Erythroblast (primary cell): ENCODE measurements at regions not wholly inside any gene's neighbourhood (a gene's known extent, or its start where the extent isn't known, plus 50 kb on each side); places are given as distances from the start of the nearest gene placed in this dataset.

ENCODE experiments used
- DNase-seq, 2 experiments: peaks; one replicate each; lab custom pipeline; 2025; lab: John Stamatoyannopoulos, UW
- GATA1 ChIP-seq: IDR thresholded peaks from 2 replicates; pipeline ENCODE4 v1.6.1; 2011; ENCODE audit warnings: low read depth, mild to moderate bottlenecking, control low read depth, low read length, moderate library complexity
- POLR2A ChIP-seq: IDR thresholded peaks from 2 replicates; pipeline ENCODE4 v1.6.1; 2011; ENCODE audit warnings: mild to moderate bottlenecking, low read length

GRCh38 chr15:97645758-97646157 lies 314.7 kb upstream of the ARRDC4 start:
- no peak for TF ChIP-seq GATA1
- TF ChIP-seq POLR2A, result no peak
- no peak for DNase-seq

GRCh38 chr15:97648728-97649127 lies 311.8 kb upstream of the ARRDC4 start:
- TF ChIP-seq POLR2A (no peak), GATA1 (no peak)
- no peak for DNase-seq

GRCh38 chr15:97652041-97652440 lies 308.5 kb upstream of the ARRDC4 start:
- DNase-seq, result no peak
- no peak for TF ChIP-seq GATA1
- TF ChIP-seq POLR2A, result no peak

- DNase-seq, result no peak
- TF ChIP-seq GATA1 (no peak), POLR2A (no peak)
These were observed 307.8 kb upstream of the ARRDC4 start for GRCh38 chr15:97652700-97653167.

DNA sequence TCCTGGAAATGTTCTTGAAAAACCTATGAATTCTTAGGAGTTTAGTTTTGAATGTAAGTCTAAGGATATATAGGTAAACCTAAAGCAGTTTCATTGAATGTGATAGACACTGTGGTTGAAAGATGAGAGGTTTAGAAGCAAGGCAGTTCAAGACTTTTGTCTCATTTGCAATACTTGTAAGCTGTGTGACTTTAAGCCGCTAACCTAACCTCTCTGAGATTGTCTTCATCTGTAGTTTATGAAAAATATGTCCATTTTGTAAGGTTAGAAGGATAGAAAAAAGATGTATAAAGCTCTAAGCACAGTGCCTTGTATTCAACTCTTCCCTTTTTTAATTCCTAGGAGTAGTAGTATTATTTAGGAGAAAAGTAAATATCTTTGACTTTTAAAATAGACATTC lies 306.6 kb upstream of the ARRDC4 start:
- no peak for DNase-seq
- no peak for TF ChIP-seq POLR2A
- TF ChIP-seq GATA1, result no peak

DNA sequence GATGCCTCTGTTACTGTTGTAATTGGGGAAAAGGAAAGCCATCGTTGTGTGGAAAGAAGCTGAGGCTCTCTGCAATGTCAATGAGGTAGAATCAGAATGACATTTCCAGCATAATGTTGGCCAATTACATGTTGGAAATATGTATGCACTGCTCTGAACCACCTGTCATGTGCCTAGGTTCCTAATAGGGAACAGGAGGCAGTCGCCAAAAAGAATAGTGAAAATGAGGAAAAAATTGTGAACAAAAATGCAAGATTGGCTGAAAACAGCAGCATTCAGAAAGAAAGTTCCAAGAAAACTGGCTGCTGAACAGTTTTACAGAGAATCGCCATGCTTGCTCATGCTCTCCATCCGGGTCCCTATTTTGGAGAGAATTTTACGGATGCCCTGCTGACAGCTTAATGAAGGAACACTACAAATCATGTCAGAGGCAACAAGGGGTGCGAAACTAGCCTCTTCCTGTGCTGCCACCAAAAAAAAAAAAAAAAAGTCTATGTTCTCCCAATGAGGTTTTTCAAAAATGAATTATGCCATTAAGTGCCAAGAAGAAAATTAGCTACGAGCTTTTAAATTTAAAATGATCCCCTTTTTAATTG lies 305.9 kb upstream of the ARRDC4 start:
- TF ChIP-seq GATA1, result no peak
- TF ChIP-seq POLR2A, result no peak
- no peak for DNase-seq

GRCh38 chr15:97661796-97662195 lies 298.7 kb upstream of the ARRDC4 start:
- TF ChIP-seq POLR2A (no peak), GATA1 (no peak)
- DNase-seq, result no peak

- TF ChIP-seq GATA1, result no peak
- TF ChIP-seq POLR2A, result no peak
- DNase-seq, result no peak
These were observed 287.9 kb upstream of the ARRDC4 start for GRCh38 chr15:97672586-97672985.

- DNase-seq, result no peak
- no peak for TF ChIP-seq GATA1
- no peak for TF ChIP-seq POLR2A
These were observed 281.8 kb upstream of the ARRDC4 start for GRCh38 chr15:97678656-97679055.

GRCh38 chr15:97679106-97679688 lies 281.3 kb upstream of the ARRDC4 start:
- DNase-seq, result no peak
- no peak for TF ChIP-seq GATA1
- no peak for TF ChIP-seq POLR2A

- no peak for TF ChIP-seq GATA1
- no peak for TF ChIP-seq POLR2A
- no peak for DNase-seq
These were observed 279.8 kb upstream of the ARRDC4 start for GRCh38 chr15:97680606-97681220.

DNA sequence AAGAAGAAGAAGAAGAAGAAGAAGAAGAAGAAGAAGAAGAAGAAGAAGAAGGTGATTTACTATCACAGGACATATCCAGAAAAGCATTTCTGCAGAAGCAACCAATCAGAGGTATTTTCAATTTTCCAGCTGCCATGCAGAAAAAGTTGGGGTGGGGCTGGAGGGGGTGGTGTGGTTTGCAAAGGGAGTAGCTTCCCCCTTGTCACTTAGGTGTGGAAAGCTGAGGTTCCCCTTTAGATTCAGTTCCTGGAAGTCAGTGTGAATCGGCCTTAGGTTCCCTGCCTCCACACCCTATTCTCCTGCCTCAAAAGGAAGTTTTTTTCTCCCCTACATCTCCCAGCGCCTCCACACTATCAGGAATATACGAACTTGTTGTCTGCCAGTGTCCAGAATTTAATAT lies 276.7 kb upstream of the ARRDC4 start:
- no peak for DNase-seq
- TF ChIP-seq POLR2A, result no peak
- no peak for TF ChIP-seq GATA1

GRCh38 chr15:97684249-97684648 lies 276.3 kb upstream of the ARRDC4 start:
- TF ChIP-seq POLR2A (no peak), GATA1 (no peak)
- DNase-seq, result no peak

DNA sequence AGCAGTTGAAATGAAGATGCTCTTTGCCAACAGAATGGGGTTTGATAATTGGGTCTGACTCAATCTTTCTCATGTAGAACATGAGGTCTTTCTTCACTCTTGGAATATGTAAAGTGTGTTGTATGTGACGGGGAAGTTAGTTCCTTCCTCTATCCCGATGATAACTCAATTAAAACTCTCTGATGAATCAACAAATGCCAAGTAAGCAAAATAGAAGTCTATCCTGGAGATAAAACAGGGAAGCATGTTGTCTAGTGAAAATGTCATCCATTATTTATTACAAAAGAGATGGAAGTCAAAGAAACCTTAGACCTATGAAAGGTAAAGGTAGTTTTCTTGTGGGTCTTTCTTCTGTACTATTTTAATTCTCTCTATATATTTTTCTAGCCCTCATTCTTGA lies 274.2 kb upstream of the ARRDC4 start:
- TF ChIP-seq GATA1 (no peak), POLR2A (no peak)

More for the DNA sequence above, 274.2 kb upstream of the ARRDC4 start:
- DNase-seq, result no peak
